Activated naive CD8-positive, alpha-beta T cell treated with anti-CD3 and anti-CD28 coated beads, Interleukin-2, amount 50 U/mL, for 24 hours (primary cell): ENCODE measurements at regions not wholly inside any gene's neighbourhood (a gene's known extent, or its start where the extent isn't known, plus 50 kb on each side); places are given as distances from the start of the nearest gene placed in this dataset.

Source experiments
- ATAC-seq: fragments of 150-1000 bp; cut with Tn5 transposase; one replicate; pipeline ENCODE4 v1.10.0; 2021
- DNase-seq: peaks from one replicate; pipeline ENCODE4 v3.0.0; 2021
- H3K27ac Mint-ChIP-seq: one replicate; pipeline ENCODE4 v1.8.0; 2021; ENCODE audit warnings: mild to moderate bottlenecking, mixed read lengths
- H3K27me3 Mint-ChIP-seq: one replicate; pipeline ENCODE4 v1.8.0; 2021; ENCODE audit warnings: mixed read lengths
- H3K36me3 Mint-ChIP-seq: one replicate; pipeline ENCODE4 v1.8.0; 2021; ENCODE audit warnings: low read depth, mixed read lengths
- H3K4me1 Mint-ChIP-seq: one replicate; pipeline ENCODE4 v1.8.0; 2021; ENCODE audit warnings: mixed read lengths
- H3K4me3 Mint-ChIP-seq: one replicate; pipeline ENCODE4 v1.8.0; 2021; ENCODE audit warnings: mild to moderate bottlenecking, moderate library complexity, mixed read lengths
- H3K9me3 Mint-ChIP-seq: one replicate; pipeline ENCODE4 v1.8.0; 2021; ENCODE audit warnings: mixed read lengths

DNA sequence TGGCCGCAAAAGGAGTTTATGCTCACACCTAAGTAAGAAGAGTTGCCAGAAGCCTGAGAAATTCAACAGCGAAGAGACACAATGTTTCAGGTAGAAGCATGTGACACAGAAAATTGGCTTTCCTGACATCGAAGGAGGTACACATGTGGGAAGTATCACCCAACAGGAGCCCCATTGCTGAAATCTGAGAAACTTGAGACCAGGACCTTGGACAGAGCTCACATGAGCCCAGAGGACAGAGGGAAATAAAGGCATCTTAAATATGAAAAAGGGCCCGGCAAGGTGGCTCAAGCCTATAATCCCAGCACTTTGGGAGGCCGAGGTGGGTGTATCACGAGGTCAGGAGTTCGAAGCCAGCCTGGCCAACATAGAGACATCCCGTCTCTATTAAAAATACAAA is 304.1 kb upstream of the C16orf82 start:
- Mint-ChIP-seq H3K36me3 (no peaks in the 10 kb centered on the region), H3K27me3 (no peaks in the 10 kb centered on the region), H3K9me3 (peaks cover 5% of the 10 kb centered on the region), H3K27ac (no peak overlapping the region), H3K4me3 (no peak overlapping the region), H3K4me1 (no peaks in the 10 kb centered on the region)
- ATAC-seq (no peak), DNase-seq (no peak)

DNA sequence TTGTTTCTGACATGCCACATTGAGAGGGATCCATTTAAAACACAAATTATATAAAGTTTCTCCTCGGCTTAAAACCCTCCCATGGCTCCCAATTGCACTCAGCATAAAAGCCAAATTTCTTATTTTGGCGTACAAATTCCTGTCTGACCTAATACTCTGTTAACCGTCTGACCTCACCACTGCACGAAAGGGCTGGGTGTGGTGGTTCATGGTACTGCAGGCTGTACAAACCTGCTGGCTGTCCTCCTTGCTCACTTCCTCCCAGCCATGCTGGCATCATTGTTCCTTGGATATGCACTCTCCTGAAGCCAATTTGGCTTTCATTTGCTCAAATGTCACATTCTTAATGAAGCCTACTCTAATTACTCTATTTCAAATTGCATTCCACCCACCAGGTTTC is 301.6 kb upstream of the C16orf82 start:
- ATAC-seq (no peak), DNase-seq (peak; percentile 3)
- Mint-ChIP-seq H3K4me3 (no peak overlapping the region), H3K27ac (no peak overlapping the region), H3K4me1 (no peaks in the 10 kb centered on the region), H3K9me3 (peaks cover 5% of the 10 kb centered on the region), H3K27me3 (peaks cover 10% of the 10 kb centered on the region), H3K36me3 (no peaks in the 10 kb centered on the region)

DNA sequence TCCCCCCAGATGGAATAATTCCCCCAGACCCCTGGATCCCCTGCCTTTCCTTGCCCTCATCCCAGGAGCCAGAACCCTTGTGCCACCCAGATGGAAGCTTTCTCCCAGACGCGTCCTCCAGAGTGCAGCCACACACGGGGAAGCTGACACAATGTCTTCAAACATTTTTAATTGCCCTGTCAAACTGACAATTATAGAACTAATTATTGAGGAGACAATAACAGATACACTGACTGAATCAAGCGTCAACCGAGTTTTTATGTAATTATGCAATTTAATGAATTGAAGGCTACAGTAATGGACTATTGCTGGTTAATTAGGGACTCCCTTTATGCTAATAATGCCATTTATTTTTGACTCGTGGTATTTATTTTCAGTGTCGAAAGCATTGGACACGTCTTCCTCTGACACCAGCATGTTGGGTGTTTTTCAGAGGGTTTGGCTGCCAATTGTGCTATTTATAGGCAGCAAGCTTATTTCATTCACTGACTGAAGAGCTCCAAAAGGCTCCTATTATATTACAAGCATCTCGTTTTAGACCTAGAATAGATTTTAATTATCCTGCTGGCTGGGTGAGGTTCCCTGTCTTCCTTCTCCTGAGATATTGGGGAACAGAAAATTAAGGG is 298.2 kb upstream of the C16orf82 start:
- H3K27ac Mint-ChIP-seq: no peak overlapping the region
- no peaks in the 10 kb centered on the region for H3K9me3 Mint-ChIP-seq
- DNase-seq (no peak), ATAC-seq (no peak)
- no peak overlapping the region for H3K4me3 Mint-ChIP-seq
- peaks cover 3% of the 10 kb centered on the region for H3K4me1 Mint-ChIP-seq
- H3K27me3 Mint-ChIP-seq: peaks cover 21% of the 10 kb centered on the region
- H3K36me3 Mint-ChIP-seq: no peaks in the 10 kb centered on the region

DNA sequence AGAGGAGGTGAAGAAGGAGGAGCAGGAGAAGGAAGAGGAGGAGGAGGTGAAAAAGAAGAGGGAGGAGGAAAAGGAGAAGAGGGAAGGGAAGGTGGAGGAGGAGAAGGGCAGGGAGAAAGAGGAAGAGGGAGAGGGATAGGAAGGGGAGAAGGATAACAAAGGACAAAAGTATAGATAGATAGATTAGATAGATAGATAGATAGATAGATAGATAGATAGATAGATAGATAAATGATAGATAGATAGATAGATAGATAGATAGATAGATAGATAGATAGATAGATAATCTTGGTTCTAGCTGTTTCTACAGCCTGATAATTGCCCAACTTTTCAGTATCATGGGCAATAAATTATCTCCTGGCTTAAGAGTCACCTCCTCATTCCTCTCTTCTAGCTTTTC is 296.2 kb upstream of the C16orf82 start:
- Mint-ChIP-seq H3K27ac (no peak overlapping the region), H3K4me3 (no peak overlapping the region), H3K27me3 (peaks cover 29% of the 10 kb centered on the region), H3K9me3 (no peaks in the 10 kb centered on the region), H3K4me1 (peaks cover 3% of the 10 kb centered on the region), H3K36me3 (no peaks in the 10 kb centered on the region)
- DNase-seq (no peak), ATAC-seq (no peak)

DNA sequence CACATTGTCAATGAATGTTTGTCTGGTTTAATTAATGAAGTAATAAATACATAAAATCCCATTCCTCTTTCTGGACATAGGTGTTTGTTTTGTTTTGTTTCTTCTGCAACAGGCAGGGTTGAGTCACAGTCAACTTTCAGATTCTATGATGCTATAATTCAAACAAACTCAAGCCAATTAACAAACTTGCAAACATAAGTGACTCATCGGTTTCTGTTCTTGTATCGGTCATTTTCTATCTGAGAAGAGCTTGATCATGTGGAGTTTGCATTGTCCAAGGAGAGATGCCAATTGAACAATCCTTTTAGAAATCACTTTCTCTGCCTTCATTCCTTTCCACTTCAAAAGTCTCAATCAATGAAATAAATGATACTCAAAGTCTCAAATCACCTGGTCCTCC is 294.2 kb upstream of the C16orf82 start:
- no peak overlapping the region for H3K4me3 Mint-ChIP-seq
- peaks cover 3% of the 10 kb centered on the region for H3K4me1 Mint-ChIP-seq
- no peak for DNase-seq
- H3K36me3 Mint-ChIP-seq: no peaks in the 10 kb centered on the region
- peaks cover 5% of the 10 kb centered on the region for H3K9me3 Mint-ChIP-seq
- peaks cover 31% of the 10 kb centered on the region for H3K27me3 Mint-ChIP-seq
- ATAC-seq: no peak
- H3K27ac Mint-ChIP-seq: no peak overlapping the region

DNA sequence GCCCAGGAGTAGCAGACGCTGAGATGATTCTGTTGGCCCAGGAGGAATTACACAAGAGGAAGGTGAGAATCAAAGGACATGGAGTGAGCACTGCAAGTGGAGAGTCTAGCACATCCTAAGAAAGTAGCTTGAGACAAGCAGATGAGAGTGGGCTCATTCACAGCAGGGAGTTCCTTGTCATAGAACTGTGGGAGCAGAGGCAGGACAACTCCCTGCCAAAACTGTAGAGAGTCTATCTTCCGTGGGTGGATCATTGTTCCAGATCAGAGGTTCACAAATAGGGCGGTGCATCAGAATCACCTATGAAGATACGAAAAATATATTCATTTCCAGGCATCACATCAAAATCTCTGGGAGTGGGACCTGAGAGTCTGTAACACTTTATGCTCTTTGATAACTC is 288.9 kb upstream of the C16orf82 start:
- no peaks in the 10 kb centered on the region for H3K4me1 Mint-ChIP-seq
- peaks cover 5% of the 10 kb centered on the region for H3K9me3 Mint-ChIP-seq
- DNase-seq (no peak), ATAC-seq (no peak)
- no peaks in the 10 kb centered on the region for H3K36me3 Mint-ChIP-seq
- H3K27ac Mint-ChIP-seq: no peak overlapping the region
- no peak overlapping the region for H3K4me3 Mint-ChIP-seq
- peaks cover 20% of the 10 kb centered on the region for H3K27me3 Mint-ChIP-seq

DNA sequence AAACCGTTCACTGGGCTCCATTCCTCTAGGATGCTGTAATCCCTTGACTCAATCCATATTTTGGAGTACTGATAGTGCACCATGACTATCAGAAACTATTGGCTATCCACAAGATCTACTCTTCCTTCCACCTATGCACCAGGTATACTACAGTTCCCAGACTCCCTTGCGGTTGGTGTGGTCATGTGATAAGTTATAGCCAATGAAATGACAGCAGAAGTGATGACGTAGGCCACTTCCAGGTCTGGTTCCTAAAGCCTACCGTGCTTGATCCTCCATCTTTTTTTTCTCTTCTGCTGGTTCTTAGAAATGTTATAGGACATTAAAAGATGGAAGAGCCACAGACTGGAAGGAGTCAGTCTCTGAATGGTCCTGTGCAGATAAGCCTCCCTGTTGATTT is 278.8 kb upstream of the C16orf82 start:
- H3K4me1 Mint-ChIP-seq: no peaks in the 10 kb centered on the region
- peaks cover 13% of the 10 kb centered on the region for H3K27me3 Mint-ChIP-seq
- H3K27ac Mint-ChIP-seq: no peak overlapping the region
- H3K4me3 Mint-ChIP-seq: no peak overlapping the region
- ATAC-seq: no peak
- no peaks in the 10 kb centered on the region for H3K9me3 Mint-ChIP-seq
- DNase-seq: no peak
- no peaks in the 10 kb centered on the region for H3K36me3 Mint-ChIP-seq

DNA sequence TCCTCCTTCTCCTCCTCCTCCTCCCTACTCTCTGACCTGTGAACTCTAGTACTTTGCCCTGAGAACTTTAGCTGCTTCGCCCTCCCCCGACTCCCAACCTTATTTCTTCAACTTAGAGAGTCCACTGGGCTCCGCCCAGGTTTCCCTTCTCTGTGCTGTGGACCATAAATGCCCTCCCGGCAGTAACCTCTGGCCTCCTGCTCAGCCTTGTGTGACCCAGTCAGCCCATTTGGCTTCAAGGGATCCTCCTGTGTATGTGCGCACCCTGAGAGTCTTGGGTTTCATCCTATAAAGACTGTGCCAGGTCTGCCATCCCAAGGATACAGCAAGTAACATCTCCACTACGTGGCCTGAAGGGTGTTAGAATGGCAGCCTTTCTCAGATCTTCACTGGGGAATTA is 275.6 kb upstream of the C16orf82 start:
- no peaks in the 10 kb centered on the region for H3K36me3 Mint-ChIP-seq

DNA sequence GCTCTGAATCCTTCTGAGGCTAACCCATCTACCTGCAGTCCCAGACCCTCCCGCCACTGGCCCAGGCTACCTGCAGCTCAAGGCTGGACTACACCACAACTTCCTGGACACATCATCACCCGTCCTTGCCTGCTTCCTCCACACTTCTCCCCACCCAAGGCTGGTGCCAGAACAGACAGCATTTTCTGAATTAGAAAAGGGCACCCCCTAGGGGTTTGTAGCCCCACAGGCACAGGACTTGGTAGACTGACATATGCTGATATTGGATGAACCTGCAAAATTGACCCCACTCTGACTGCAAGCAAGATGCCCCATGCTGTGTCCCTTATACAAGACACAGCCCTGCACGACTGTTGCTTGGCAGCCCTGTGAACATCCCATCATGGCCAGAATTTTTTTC is 271.5 kb upstream of the C16orf82 start:
- no peaks in the 10 kb centered on the region for H3K9me3 Mint-ChIP-seq
- H3K4me1 Mint-ChIP-seq: no peaks in the 10 kb centered on the region
- no peak overlapping the region for H3K4me3 Mint-ChIP-seq
- ATAC-seq (peak; percentile 59), DNase-seq (peak; percentile 19)
- peaks cover 11% of the 10 kb centered on the region for H3K27me3 Mint-ChIP-seq
- H3K27ac Mint-ChIP-seq: no peak overlapping the region
- H3K36me3 Mint-ChIP-seq: no peaks in the 10 kb centered on the region

More for the DNA sequence above, 275.6 kb upstream of the C16orf82 start:
- no peak overlapping the region for H3K27ac Mint-ChIP-seq
- H3K27me3 Mint-ChIP-seq: peaks cover 14% of the 10 kb centered on the region
- no peak overlapping the region for H3K4me3 Mint-ChIP-seq
- no peaks in the 10 kb centered on the region for H3K9me3 Mint-ChIP-seq
- DNase-seq (no peak), ATAC-seq (no peak)
- no peaks in the 10 kb centered on the region for H3K4me1 Mint-ChIP-seq

DNA sequence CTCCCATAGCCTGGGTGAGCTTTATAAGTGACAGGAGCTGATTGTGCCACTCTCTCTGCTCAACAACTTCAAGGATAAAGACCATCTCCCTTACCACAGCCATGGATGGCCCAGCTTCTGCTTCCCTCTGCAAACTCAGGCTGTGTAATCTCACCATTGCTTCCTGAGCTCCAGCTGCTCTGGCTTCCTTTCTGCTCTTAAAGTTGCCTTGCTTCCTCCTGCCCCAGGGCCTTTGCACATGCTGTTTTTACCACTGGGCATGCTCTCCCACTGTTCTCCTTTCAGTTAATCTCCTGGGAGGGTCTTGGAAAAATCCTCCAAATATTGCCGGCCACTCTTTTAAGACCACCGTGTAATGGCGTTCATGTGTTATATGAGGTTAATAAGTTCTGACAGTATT is 265.1 kb upstream of the C16orf82 start:
- ATAC-seq (no peak), DNase-seq (no peak)

DNA sequence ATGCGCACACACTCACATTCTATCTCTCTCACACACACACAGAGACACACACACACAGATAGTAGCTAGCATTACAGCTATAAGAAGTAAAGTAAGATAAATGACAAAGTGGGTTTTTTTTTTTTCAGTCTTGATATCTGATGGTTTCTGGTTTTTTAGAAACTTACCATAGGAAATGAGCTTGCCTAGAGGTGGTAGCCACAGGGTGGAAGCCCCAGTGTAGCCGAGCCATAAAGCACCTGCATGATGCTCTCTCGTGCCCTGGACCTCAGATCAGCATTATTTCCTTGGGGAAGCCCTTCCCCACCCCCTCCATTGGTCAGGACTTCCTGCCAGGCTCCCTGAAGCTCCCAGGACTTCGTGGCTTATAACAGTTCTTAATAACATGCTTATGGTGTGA is 264.3 kb upstream of the C16orf82 start:
- H3K4me1 Mint-ChIP-seq: no peaks in the 10 kb centered on the region
- no peak for DNase-seq
- H3K9me3 Mint-ChIP-seq: no peaks in the 10 kb centered on the region
- no peak for ATAC-seq
- peaks cover 17% of the 10 kb centered on the region for H3K27me3 Mint-ChIP-seq
- no peak overlapping the region for H3K27ac Mint-ChIP-seq
- H3K4me3 Mint-ChIP-seq: no peak overlapping the region
- no peaks in the 10 kb centered on the region for H3K36me3 Mint-ChIP-seq

More for the DNA sequence above, 265.1 kb upstream of the C16orf82 start:
- Mint-ChIP-seq H3K36me3 (no peaks in the 10 kb centered on the region), H3K4me1 (no peaks in the 10 kb centered on the region), H3K27me3 (peaks cover 17% of the 10 kb centered on the region), H3K9me3 (no peaks in the 10 kb centered on the region), H3K4me3 (no peak overlapping the region), H3K27ac (no peak overlapping the region)

DNA sequence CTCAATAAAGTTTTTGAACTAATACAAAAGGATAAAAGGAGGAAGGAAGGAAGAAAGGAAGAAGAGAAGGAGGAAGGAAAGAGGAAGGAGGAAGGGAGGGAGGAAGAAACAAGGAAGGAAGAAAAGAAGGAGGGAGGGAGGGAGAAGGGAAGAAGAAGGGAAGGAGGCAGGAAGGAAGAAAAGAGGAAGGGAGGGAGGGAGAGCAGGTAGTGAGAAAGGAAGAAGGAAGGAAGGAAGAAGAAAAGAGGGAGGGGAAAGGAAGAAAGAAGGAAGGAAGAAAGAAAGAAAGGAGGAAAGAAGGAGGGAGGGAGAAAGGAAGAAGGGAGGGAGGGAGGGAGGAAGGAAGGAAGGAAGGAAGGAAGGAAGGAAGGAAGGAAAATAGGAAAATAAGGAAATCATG is 263.8 kb upstream of the C16orf82 start:
- Mint-ChIP-seq H3K27me3 (peaks cover 17% of the 10 kb centered on the region), H3K36me3 (no peaks in the 10 kb centered on the region), H3K27ac (no peak overlapping the region), H3K4me3 (no peak overlapping the region), H3K4me1 (no peaks in the 10 kb centered on the region), H3K9me3 (no peaks in the 10 kb centered on the region)
- no peak for DNase-seq
- no peak for ATAC-seq

DNA sequence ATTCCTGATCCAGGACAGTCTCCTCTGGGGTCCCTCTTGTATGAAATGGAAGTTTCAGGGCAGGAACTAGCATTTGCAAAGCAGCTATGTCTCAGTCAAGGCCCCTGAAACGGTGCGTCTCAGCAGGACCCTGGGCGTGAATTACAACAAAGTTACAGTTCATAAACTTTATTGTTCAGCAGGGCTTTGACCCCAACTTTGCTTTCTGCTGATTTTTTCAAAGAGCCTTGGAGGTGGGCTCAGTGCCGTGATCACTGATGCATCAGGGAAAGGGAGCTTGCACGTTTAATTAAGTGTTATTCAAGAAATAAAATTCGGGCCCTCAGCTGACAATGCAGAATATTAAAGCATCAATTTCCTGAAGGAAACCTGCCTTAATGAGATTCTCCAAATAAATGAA is 260.1 kb upstream of the C16orf82 start:
- Mint-ChIP-seq H3K9me3 (no peaks in the 10 kb centered on the region), H3K4me3 (no peak overlapping the region), H3K27me3 (peaks cover 11% of the 10 kb centered on the region), H3K4me1 (no peaks in the 10 kb centered on the region), H3K27ac (no peak overlapping the region), H3K36me3 (no peaks in the 10 kb centered on the region)
- ATAC-seq (no peak), DNase-seq (no peak)

DNA sequence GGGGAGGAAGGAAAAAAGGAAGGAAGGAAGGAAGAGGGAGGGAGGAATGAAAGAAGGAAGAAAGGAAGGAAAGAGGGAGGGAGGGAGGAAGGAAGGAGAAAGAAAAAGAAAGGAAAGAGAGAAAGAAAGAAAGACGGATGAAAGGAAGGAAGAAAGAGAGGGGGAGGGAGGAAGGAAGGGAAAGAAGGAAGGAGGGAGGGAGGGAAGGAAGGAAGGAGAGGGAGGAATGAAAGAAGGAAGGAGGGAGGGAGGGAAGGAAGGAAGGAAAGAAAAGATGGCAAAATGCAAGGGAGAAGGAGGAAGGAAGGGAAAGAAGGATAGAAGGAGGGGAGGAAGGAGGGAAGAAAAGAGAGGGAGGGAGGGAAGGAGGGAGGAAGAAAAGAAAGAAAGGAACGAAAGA is 257.3 kb upstream of the C16orf82 start:
- Mint-ChIP-seq H3K36me3 (no peaks in the 10 kb centered on the region), H3K27ac (no peak overlapping the region), H3K27me3 (peaks cover 9% of the 10 kb centered on the region), H3K4me1 (no peaks in the 10 kb centered on the region), H3K9me3 (no peaks in the 10 kb centered on the region), H3K4me3 (no peak overlapping the region)
- DNase-seq: no peak
- no peak for ATAC-seq

DNA sequence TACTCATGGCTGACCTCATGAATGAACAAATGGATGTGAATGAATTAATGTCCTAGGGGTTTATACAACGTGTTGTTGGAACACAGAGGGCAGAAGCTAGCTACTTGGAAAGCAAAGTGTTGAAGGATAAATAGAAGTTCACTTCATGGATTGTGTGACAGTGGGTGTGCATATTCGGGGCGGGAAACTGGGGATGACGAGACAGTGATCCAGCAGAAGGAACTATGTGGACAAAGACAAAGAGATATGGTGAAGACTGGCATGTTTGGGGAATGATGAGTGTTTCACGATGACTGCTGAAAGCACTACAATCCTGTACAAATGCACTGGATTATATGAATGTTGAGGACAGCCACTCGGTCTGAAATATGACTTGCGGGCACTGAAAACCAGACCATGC is 250.5 kb upstream of the C16orf82 start:
- H3K4me1 Mint-ChIP-seq: no peaks in the 10 kb centered on the region
- no peaks in the 10 kb centered on the region for H3K36me3 Mint-ChIP-seq
- no peak overlapping the region for H3K27ac Mint-ChIP-seq
- no peaks in the 10 kb centered on the region for H3K9me3 Mint-ChIP-seq
- no peak overlapping the region for H3K4me3 Mint-ChIP-seq
- DNase-seq (no peak), ATAC-seq (no peak)
- H3K27me3 Mint-ChIP-seq: no peaks in the 10 kb centered on the region
